ENCODE measurements at regions not wholly inside any gene's neighbourhood (a gene's known extent, or its start where the extent isn't known, plus 50 kb on each side); places are given as distances from the start of the nearest gene placed in this dataset.

DNA sequence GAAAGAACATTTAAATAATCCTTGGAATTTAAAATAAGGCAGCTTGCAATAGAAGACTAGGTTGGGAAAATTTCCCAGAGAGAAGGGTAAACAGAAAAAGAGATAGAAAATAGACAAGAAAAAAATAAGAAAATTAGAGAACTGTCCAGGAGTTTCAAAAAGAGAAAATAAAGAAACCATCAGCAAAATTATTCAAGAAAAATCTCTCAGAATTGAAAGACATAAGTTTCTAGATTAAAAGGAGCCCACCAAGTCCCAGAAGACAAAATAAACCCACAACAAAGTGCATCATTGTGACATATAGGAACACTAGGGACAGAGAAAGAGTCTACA lies 88.6 kb upstream of the CDYL start:
- TF ChIP-seq ZFX (IDR thresholded peaks at IDR 0.05), result no peak
- TF ChIP-seq, protein P1, sequence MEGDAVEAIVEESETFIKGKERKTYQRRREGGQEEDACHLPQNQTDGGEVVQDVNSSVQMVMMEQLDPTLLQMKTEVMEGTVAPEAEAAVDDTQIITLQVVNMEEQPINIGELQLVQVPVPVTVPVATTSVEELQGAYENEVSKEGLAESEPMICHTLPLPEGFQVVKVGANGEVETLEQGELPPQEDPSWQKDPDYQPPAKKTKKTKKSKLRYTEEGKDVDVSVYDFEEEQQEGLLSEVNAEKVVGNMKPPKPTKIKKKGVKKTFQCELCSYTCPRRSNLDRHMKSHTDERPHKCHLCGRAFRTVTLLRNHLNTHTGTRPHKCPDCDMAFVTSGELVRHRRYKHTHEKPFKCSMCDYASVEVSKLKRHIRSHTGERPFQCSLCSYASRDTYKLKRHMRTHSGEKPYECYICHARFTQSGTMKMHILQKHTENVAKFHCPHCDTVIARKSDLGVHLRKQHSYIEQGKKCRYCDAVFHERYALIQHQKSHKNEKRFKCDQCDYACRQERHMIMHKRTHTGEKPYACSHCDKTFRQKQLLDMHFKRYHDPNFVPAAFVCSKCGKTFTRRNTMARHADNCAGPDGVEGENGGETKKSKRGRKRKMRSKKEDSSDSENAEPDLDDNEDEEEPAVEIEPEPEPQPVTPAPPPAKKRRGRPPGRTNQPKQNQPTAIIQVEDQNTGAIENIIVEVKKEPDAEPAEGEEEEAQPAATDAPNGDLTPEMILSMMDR (conservative IDR thresholded peaks at IDR 0.05), result no peak
- no peak overlapping the region for H3K27ac ChIP-seq

DNA sequence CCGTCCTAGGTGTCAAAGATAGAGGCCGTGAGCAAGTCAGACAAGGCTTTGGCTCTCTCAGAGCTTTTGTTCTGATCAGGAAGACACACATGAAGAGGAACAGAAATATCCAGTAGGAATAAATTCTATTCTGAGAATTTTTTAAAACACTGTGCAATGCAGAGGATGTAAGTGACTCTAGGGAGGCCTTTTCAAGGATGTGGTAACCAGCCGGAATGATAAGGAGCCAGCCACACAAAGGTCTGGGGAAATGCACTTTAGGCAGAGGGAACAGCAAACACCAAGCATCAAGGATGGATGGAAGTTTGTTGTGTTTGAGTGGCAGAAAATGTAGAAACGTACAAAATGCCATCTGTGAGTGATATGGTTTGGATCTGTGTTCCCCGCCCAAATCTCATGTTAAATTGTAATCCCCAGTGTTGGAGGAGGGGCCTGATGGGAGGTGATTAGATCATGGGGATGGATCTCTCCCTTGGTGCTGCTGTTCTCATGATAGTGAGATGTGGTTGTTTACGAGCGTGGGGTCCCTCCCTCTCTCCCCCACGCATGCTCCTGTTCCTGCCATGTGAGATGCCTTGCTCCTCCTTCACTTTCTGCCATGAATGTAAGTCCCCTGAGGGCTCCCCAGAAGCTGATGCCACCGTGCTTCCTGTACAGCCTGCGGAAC lies 93.6 kb upstream of the CDYL start:
- TF ChIP-seq, protein P1 (conservative IDR thresholded peaks at IDR 0.05), result no peak
- TF ChIP-seq ZFX (IDR thresholded peaks at IDR 0.05), result no peak
- H3K27ac ChIP-seq, result no peak overlapping the region

DNA sequence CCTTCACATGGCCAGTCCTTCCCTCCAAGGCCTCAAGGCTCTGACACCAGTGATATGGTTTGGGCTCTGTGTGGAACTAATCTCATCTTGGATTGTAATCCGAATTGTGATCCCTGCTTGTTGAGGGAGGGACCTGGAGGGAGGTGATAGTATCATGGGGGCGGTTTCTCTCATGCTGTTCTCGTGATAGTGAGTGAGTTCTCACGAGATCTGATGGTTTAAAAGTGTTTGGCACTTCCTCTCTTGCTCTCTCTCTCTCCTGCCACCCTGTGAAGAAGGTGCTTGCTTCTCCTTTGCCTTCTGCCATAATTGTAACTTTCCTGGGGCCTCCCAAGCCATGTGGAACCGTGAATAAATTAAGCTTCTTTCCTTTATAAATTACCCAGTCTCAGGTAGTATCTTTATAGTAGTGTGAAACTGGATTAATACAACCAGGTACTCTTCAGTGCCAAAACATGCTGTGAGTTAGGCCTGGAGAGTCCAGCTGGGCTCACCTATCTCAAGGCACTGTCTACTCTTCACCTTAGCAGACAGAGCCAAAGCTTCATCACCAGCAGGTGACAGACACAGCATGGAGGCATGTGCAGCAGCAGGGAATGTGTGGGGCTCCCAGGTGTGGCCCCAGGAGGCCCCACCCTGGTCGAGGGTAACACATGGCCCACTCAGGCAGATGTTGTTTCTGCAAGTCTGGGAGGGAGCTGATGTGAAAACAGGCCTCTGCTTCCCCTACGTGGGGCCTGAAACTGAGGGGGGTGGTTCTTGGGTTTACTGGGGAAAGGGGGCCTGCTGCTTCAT lies 97.5 kb upstream of the CDYL start:
- no peak for TF ChIP-seq ZFX (IDR thresholded peaks at IDR 0.05)
- TF ChIP-seq, protein P1 (conservative IDR thresholded peaks at IDR 0.05), result no peak
- no peak overlapping the region for H3K27ac ChIP-seq

DNA sequence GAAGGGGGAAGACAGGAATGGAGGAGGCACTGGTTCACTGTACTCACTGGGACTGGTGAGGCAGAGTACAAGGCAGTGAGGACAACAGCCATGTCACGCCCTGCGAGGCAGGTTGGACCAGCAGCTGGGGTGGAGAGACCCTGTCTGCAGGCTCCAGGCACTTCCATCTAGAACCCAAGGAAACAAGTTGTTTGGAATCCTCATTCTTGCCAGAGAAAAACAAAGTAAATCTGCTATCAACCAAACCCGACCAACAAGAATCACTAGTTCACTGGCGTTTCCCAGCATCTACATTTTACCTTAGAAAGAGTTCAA lies 98.5 kb upstream of the CDYL start:
- TF ChIP-seq ZFX (IDR thresholded peaks at IDR 0.05), result no peak
- TF ChIP-seq, protein P1 (conservative IDR thresholded peaks at IDR 0.05), result no peak
- no peak overlapping the region for H3K27ac ChIP-seq

DNA sequence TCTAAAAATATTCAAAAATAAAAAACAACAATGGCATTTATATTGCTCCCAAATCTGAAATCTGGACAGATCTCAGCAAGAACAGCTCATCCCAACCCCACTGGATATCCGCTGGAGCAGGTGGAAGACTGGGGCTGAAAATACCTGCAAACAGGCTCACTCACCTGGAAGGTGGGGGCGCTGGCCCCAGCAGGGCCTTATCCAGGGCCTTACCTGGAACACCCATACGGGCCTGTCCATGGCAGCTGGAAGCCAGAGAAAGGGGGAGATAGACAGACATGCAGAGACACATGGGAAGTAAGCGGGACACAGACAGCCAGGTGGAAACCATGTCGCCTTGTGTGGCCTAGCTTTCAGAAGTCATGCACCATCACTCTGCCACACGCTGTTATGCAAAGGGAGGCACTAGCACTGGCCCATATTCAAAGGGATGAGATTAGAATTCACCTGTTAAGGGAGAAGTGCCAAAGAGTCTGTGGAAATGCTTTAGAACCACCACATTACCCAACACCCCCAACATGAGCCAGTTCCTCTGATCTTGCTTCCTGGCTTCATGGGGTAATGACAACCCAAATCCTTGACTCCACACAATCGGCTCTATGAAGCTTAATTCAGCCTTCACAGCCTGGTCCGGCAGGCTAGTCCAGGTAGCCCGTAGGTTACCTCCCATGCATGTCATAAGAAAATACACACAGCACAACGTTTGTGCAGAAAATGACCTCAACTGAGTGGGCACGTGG lies 99.0 kb upstream of the CDYL start:
- H3K27ac ChIP-seq, result no peak overlapping the region
- no peak for TF ChIP-seq ZFX (IDR thresholded peaks at IDR 0.05)
- TF ChIP-seq, protein P1 (conservative IDR thresholded peaks at IDR 0.05), result no peak

DNA sequence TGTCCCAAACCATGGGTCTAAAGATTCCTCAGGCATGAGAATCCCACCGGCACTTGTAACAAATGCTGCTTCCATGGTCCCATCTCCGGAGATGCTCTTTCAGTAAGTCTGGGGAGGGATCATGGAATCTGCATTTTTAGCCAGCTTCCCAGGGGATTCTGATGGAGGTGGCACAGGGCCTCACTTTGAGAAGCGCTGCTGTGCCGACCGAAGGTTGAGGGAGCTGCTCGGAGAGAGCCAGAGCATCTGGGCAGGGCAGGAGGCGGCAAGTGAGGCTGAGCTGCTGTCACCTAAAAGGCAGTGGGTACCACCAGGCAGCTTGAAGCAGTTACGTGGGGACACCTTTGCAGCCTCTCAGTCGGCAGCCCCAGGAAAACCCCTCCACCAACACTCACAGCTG lies 100.2 kb upstream of the CDYL start:
- TF ChIP-seq, protein P1 (conservative IDR thresholded peaks at IDR 0.05), result no peak
- no peak for TF ChIP-seq ZFX (IDR thresholded peaks at IDR 0.05)
- no peak overlapping the region for H3K27ac ChIP-seq

DNA sequence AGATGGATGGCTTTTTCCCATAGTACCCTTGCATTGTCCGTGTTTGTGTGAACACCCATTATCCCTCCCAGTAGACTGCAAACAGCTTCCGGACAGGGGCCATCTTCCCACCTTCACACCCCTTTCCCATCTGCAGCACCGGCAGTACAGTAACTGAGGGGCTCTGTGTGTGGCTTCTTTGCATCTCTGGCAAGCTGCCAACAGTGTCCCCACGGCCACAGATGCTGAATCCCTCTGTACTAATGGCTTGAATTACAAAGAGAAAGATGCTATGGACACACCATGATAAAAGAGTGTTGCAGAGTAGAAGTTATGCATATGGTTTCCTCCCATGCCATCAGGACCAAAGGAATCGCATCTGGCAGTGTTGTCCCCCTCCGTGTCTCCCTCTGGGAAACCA lies 101.1 kb upstream of the CDYL start:
- no peak overlapping the region for H3K27ac ChIP-seq
- TF ChIP-seq, protein P1 (conservative IDR thresholded peaks at IDR 0.05), result no peak
- TF ChIP-seq ZFX (IDR thresholded peaks at IDR 0.05), result no peak
